Panc1 (cell line): ENCODE measurements at regions not wholly inside any gene's neighbourhood (a gene's known extent, or its start where the extent isn't known, plus 50 kb on each side); places are given as distances from the start of the nearest gene placed in this dataset.

Experiments
- ATAC-seq: fragments of 200-7000 bp; cut with Tn5 transposase; 2 replicates; pipeline ENCODE4 v1.9.1; 2020; ENCODE audit warnings: mild to moderate bottlenecking, moderate library complexity
- BruUV-seq: library from RNA; stranded (reverse); fragments of 400-500 nt; replicated peaks from 2 replicates; lab custom pipeline; 2021; lab: Mats Ljungman, UMichigan
- CTCF ChIA-PET: fragments of 300-600 bp; sonication (Branson Sonifier 250); formaldehyde crosslinking; loops from one replicate; lab custom pipeline; 2022; ENCODE audit warnings: antibody characterized with exemption; lab: Charles Lee
- POLR2A ChIA-PET: fragments of 300-600 bp; sonication (Branson Sonifier 250); formaldehyde crosslinking; loops from one replicate; lab custom pipeline; 2022; ENCODE audit warnings: antibody characterized with exemption; lab: Charles Lee
- DNase-seq: peaks from one replicate; pipeline ENCODE4 v3.0.0-alpha.2; 2010; ENCODE audit warnings: low read depth, low spot score
- H3K27ac ChIP-seq: 2 replicates; pipeline ENCODE4 v1.5.1; 2011; ENCODE audit warnings: mild to moderate bottlenecking, low read length, inconsistent platforms
- H3K27me3 ChIP-seq: fragments of 200-500 bp; sonication (Bioruptor generic); 2 replicates; pipeline ENCODE4 v1.6.0; 2014; ENCODE audit warnings: low read length, inconsistent platforms; ENCODE audit not compliant: control insufficient read depth, insufficient read depth
- H3K36me3 ChIP-seq: fragments of 200-500 bp; sonication (Bioruptor generic); 2 replicates; pipeline ENCODE4 v1.5.1; 2014; ENCODE audit warnings: inconsistent platforms, mild to moderate bottlenecking, low read length, moderate library complexity; ENCODE audit not compliant: control insufficient read depth, insufficient read depth
- H3K4me1 ChIP-seq: 2 replicates; pipeline ENCODE4 v1.5.1; 2011; ENCODE audit warnings: inconsistent platforms, mild to moderate bottlenecking, low read length, moderate library complexity; ENCODE audit not compliant: control insufficient read depth, insufficient read depth
- H3K4me3 ChIP-seq, 2 experiments: 2 replicates each; pipeline ENCODE4 v1.5.1; 2011 to 2012; ENCODE audit warnings: low read depth in 2 of 2, low read length in 2 of 2, mild to moderate bottlenecking in 2 of 2, inconsistent platforms in 1 of 2, moderate library complexity in 1 of 2
- H3K9me3 ChIP-seq: fragments of 200-500 bp; sonication (Bioruptor generic); 2 replicates; pipeline ENCODE4 v1.5.1; 2014; ENCODE audit warnings: low read depth, mild to moderate bottlenecking, inconsistent platforms, low read length, moderate library complexity; ENCODE audit not compliant: control insufficient read depth, insufficient read depth
- POLR2AphosphoS5 ChIP-seq: IDR thresholded peaks from 2 replicates; pipeline ENCODE4 v1.6.1; 2012; ENCODE audit warnings: mild to moderate bottlenecking, low read depth, low read length, moderate library complexity
- SIN3A ChIP-seq: IDR thresholded peaks from 2 replicates; pipeline ENCODE4 v1.6.1; 2012; ENCODE audit warnings: low read depth, mild to moderate bottlenecking, low read length, moderate library complexity, borderline replicate concordance; ENCODE audit not compliant: insufficient read depth
- TCF7L2 ChIP-seq: IDR thresholded peaks from 2 replicates; pipeline ENCODE4 v1.6.1; 2011; ENCODE audit warnings: mild to moderate bottlenecking, low read depth, low read length, inconsistent platforms
- in situ Hi-C: cut with HindIII; loops from 2 replicates; pipeline ENCODE4 v1.10.0; 2016; ENCODE audit warnings: low sequenced_read_pairs, low pct_unique_long_range_greater_than_20kb
- intact Hi-C: fragments of 100-400 bp; cut with micrococcal nuclease; formaldehyde crosslinking; loops from one replicate; pipeline ENCODE4 v1.10.0; 2022; ENCODE audit not compliant: unreplicated experiment
- TF ChIP-seq, protein P1 (sequence below), 2 experiments: IDR thresholded peaks; 2 replicates each; pipeline ENCODE4 v1.6.1; 2011 to 2012; ENCODE audit warnings: low read depth in 2 of 2, control low read depth in 1 of 2, low read length in 1 of 2, mild to moderate bottlenecking in 1 of 2, moderate library complexity in 1 of 2; ENCODE audit not compliant: insufficient read depth in 1 of 2
- TF ChIP-seq, protein P2 (sequence below): fragments of 450-650 bp; IDR thresholded peaks from 2 replicates; pipeline ENCODE4 v1.5.1; 2017; ENCODE audit warnings: mild to moderate bottlenecking

DNA sequence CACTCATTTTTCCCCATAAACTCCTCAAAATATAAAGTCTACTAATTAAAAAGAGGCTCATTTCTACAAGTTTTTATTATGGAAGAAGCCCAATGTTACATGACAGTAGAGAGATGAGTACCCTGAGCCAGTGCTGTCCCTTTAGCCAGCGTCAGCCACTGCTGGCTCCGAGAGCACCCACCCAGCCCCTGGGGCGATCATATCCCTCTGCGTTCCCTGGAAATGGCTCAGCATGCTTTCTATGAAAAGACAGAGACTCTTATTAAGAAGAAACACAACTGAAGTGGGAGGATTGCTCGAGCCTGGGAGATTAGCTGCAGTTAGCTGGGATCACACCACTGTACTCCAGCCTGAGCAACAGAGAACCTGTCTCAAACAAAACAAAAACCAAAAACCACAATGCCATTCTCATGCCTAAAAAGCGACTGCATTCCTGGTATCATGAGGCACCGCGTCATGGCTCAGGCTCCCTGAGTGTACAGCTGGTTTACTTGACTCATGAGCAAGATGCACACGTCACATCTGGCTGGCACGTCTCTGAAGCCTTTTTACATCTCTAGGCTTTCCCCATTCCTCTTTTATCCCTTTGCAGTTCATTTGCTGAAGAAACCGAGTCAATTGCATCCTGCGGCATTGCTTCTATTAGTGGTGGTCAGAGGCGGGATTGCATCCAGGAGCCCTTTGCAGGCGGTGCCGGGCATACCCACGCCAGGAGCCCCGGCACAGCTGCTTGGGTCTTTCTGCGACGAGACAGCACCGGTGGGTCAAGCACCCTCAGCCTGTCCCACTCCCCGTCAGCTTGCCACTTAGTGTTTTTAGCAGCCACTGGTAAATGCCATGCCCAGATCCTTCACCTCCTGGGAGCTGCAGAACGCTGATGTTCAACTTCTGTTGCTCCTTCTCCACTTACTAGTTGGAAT, 119.9 kb downstream of the CTTN start:
- H3K27ac ChIP-seq = no peak overlapping the region
- ChIA-PET CTCF (no interaction called here), POLR2A (no interaction called here)
- peaks cover 2% of the 10 kb centered on the region; the same call in 1 of the 2 replicates for H3K27me3 ChIP-seq
- H3K9me3 ChIP-seq = no peaks in the 10 kb centered on the region
- H3K4me1 ChIP-seq = no peaks in the 10 kb centered on the region
- peak; percentile 57 for ATAC-seq
- DNase-seq = peak; percentile 32
- intact Hi-C loops (no loop called here), in situ Hi-C loops (no loop called here)
- BruUV-seq = no TSS peak
- H3K36me3 ChIP-seq = no peaks in the 10 kb centered on the region
- TF ChIP-seq SIN3A (no peak), TCF7L2 (no peak), POLR2AphosphoS5 (no peak)
- TF ChIP-seq, protein P1, sequence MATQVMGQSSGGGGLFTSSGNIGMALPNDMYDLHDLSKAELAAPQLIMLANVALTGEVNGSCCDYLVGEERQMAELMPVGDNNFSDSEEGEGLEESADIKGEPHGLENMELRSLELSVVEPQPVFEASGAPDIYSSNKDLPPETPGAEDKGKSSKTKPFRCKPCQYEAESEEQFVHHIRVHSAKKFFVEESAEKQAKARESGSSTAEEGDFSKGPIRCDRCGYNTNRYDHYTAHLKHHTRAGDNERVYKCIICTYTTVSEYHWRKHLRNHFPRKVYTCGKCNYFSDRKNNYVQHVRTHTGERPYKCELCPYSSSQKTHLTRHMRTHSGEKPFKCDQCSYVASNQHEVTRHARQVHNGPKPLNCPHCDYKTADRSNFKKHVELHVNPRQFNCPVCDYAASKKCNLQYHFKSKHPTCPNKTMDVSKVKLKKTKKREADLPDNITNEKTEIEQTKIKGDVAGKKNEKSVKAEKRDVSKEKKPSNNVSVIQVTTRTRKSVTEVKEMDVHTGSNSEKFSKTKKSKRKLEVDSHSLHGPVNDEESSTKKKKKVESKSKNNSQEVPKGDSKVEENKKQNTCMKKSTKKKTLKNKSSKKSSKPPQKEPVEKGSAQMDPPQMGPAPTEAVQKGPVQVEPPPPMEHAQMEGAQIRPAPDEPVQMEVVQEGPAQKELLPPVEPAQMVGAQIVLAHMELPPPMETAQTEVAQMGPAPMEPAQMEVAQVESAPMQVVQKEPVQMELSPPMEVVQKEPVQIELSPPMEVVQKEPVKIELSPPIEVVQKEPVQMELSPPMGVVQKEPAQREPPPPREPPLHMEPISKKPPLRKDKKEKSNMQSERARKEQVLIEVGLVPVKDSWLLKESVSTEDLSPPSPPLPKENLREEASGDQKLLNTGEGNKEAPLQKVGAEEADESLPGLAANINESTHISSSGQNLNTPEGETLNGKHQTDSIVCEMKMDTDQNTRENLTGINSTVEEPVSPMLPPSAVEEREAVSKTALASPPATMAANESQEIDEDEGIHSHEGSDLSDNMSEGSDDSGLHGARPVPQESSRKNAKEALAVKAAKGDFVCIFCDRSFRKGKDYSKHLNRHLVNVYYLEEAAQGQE (IDR thresholded peaks at IDR 0.05; ENCODE audit: insufficient read depth in 1 of 2, low read depth in 2 of 2, low read length in 1 of 2) = no peak
- TF ChIP-seq, protein P2, sequence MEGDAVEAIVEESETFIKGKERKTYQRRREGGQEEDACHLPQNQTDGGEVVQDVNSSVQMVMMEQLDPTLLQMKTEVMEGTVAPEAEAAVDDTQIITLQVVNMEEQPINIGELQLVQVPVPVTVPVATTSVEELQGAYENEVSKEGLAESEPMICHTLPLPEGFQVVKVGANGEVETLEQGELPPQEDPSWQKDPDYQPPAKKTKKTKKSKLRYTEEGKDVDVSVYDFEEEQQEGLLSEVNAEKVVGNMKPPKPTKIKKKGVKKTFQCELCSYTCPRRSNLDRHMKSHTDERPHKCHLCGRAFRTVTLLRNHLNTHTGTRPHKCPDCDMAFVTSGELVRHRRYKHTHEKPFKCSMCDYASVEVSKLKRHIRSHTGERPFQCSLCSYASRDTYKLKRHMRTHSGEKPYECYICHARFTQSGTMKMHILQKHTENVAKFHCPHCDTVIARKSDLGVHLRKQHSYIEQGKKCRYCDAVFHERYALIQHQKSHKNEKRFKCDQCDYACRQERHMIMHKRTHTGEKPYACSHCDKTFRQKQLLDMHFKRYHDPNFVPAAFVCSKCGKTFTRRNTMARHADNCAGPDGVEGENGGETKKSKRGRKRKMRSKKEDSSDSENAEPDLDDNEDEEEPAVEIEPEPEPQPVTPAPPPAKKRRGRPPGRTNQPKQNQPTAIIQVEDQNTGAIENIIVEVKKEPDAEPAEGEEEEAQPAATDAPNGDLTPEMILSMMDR = no peak
- H3K4me3 ChIP-seq = no peak overlapping the region

DNA sequence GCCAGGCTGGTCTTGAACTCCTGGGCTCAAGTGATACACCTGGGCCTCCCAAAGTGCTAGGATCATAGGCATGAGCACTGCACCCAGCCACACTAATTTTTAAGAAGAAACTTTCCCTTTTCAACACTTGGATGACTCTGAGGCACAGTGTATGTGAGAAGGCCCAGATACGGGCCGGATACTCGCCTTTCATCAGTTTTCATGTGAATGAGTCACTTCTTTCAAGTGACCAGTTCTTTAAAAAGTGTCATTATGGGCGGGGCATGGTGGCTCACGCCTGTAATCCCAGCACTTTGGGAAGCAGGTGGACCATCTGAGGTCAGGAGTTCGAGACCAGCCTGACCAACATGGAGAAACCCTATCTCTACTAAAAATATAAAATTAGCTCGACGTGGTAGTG, 120.8 kb downstream of the CTTN start:
- in situ Hi-C loops (no loop called here), intact Hi-C loops (no loop called here)
- DNase-seq = no peak
- Histone ChIP-seq H3K4me1 (no peaks in the 10 kb centered on the region), H3K9me3 (no peaks in the 10 kb centered on the region), H3K4me3 (no peak overlapping the region), H3K36me3 (no peaks in the 10 kb centered on the region), H3K27ac (no peak overlapping the region), H3K27me3 (peaks cover 2% of the 10 kb centered on the region; the same call in 1 of the 2 replicates)
- no peak for ATAC-seq
- no TSS peak for BruUV-seq
- TF ChIP-seq, protein P2 = no peak
- no peak for TF ChIP-seq POLR2AphosphoS5
- TF ChIP-seq, protein P1 (IDR thresholded peaks at IDR 0.05; ENCODE audit: insufficient read depth in 1 of 2, low read depth in 2 of 2, low read length in 1 of 2) = no peak
- ChIA-PET POLR2A (interaction anchor here (0.7 kb wide), 2 partner anchors 468 to 929 kb away, joined by 10 to 13 read pairs; no protein-coding TSS in a partner anchor), CTCF (no interaction called here)
